ENCODE measurements at regions not wholly inside any gene's neighbourhood (a gene's known extent, or its start where the extent isn't known, plus 50 kb on each side); places are given as distances from the start of the nearest gene placed in this dataset.

GRCh38 chr6:6728169-6728941 lies 139.8 kb downstream of the LY86 start:
- no peak for DNase-seq (ENCODE audit: low read depth, low spot score)
- Mint-ChIP-seq H3K9me3 (no peaks in the 10 kb centered on the region), H3K27me3 (ENCODE audit: low read depth) (no peaks in the 10 kb centered on the region), H3K36me3 (ENCODE audit: low read depth) (no peaks in the 10 kb centered on the region), H3K27ac (ENCODE audit: unreplicated experiment) (no peak overlapping the region), H3K4me1 (peaks cover 32% of the 10 kb centered on the region), H3K4me3 (no peak overlapping the region)
- TF ChIP-seq CTCF (conservative IDR thresholded peaks at IDR 0.05), result no peak

DNA sequence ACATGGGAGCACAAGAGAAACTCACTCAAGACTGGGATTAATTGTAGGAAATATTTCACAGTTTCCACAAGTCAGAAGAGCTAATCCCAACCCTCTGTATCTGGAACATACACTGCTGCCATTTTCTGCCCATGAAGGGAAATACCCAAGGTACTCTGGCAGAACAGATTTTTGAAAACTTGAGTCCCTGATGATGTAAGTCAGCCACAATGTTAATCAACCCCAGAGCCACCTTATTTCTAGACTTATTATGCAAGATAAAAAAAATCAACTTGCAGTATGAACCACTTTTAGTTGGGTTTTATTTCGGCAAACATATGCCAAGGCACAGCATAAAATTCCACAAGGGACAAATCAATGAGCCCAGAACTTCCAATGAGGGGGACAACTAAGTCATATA lies 141.5 kb downstream of the LY86 start:
- H3K4me1 Mint-ChIP-seq, result peaks cover 29% of the 10 kb centered on the region
- H3K27me3 Mint-ChIP-seq (ENCODE audit: low read depth), result no peaks in the 10 kb centered on the region
- H3K9me3 Mint-ChIP-seq, result no peaks in the 10 kb centered on the region
- no peak overlapping the region for H3K27ac Mint-ChIP-seq (ENCODE audit: unreplicated experiment)
- no peaks in the 10 kb centered on the region for H3K36me3 Mint-ChIP-seq (ENCODE audit: low read depth)
- H3K4me3 Mint-ChIP-seq, result no peak overlapping the region
- no peak for TF ChIP-seq CTCF (conservative IDR thresholded peaks at IDR 0.05)
- no peak for DNase-seq (ENCODE audit: low read depth, low spot score)

GRCh38 chr6:6730831-6731230 lies 142.3 kb downstream of the LY86 start:
- DNase-seq (ENCODE audit: low read depth, low spot score), result no peak
- no peak overlapping the region for H3K27ac Mint-ChIP-seq (ENCODE audit: unreplicated experiment)
- TF ChIP-seq CTCF (conservative IDR thresholded peaks at IDR 0.05), result no peak
- H3K4me1 Mint-ChIP-seq, result peaks cover 21% of the 10 kb centered on the region
- H3K36me3 Mint-ChIP-seq (ENCODE audit: low read depth), result no peaks in the 10 kb centered on the region
- no peaks in the 10 kb centered on the region for H3K9me3 Mint-ChIP-seq
- no peak overlapping the region for H3K4me3 Mint-ChIP-seq
- no peaks in the 10 kb centered on the region for H3K27me3 Mint-ChIP-seq (ENCODE audit: low read depth)

DNA sequence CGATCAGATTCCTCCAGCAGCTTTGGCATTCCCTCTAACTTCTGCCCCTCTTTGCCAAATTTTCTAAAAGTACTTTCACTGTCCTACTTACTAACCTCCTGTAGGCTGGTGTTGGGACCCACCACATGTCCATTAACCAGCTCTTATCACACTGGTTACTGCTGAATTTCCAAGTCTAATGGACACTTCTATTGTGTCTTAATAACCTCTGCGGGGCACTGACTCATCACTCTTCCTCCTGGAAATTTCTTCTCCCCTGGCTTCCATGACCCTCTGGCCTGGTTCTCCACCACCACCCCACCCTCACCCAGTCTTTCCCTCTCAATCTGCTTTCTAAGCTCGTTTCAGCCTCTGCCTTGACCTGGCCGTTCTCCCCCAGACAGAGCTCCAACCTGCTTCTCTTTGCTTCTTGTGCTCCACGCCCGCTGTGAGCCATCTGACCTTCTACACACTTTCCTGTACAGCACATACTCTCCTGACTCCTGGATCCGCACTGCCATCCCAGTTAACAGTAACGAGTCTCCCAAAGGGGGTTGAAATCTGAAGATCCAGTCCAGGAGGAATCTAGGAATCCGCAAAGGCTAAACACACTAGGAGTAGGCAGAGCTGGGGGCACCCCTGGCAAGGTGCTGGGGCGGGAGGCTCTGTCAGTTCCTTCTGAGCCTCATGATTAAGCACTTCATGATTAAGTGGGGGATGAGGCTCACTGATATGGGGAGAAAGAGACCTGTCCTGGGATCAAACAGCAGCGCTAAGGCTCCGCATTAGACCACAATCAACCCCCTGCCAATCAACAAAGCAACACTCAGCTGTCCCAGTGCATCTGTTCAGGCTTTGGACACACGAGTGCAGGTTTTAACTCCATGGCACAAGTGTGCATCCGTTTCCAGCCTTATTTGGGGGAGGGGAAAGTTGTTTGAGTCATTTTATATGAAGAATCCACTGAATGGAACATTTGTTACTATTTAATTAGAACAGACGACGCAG lies 146.3 kb downstream of the LY86 start:
- H3K36me3 Mint-ChIP-seq (ENCODE audit: low read depth), result no peaks in the 10 kb centered on the region
- no peaks in the 10 kb centered on the region for H3K27me3 Mint-ChIP-seq (ENCODE audit: low read depth)
- no peak for TF ChIP-seq CTCF (conservative IDR thresholded peaks at IDR 0.05)
- no peak for DNase-seq (ENCODE audit: low read depth, low spot score)
- H3K27ac Mint-ChIP-seq (ENCODE audit: unreplicated experiment), result no peak overlapping the region
- H3K4me3 Mint-ChIP-seq, result no peak overlapping the region
- no peaks in the 10 kb centered on the region for H3K9me3 Mint-ChIP-seq
- H3K4me1 Mint-ChIP-seq, result peaks cover 22% of the 10 kb centered on the region

GRCh38 chr6:6736791-6737654 lies 148.5 kb downstream of the LY86 start:
- Mint-ChIP-seq H3K4me3 (peak overlapping the region; percentile 43), H3K27ac (ENCODE audit: unreplicated experiment) (peak overlapping the region; percentile 66), H3K27me3 (ENCODE audit: low read depth) (no peaks in the 10 kb centered on the region), H3K4me1 (peaks cover 22% of the 10 kb centered on the region), H3K9me3 (no peaks in the 10 kb centered on the region), H3K36me3 (ENCODE audit: low read depth) (no peaks in the 10 kb centered on the region)
- no peak for TF ChIP-seq CTCF (conservative IDR thresholded peaks at IDR 0.05)
- peak; percentile 46 for DNase-seq (ENCODE audit: low read depth, low spot score)
